CD4-positive, alpha-beta T cell treated with Interleukin-4 for 1 hour (primary cell): ENCODE measurements at regions not wholly inside any gene's neighbourhood (a gene's known extent, or its start where the extent isn't known, plus 50 kb on each side); places are given as distances from the start of the nearest gene placed in this dataset.
"Not testable (repeated sequence)": the region's sequence is repeated elsewhere in the genome, so short reads cannot be mapped to it uniquely, and the experiment has no call there.

ENCODE experiments used
- DNase-seq, 2 donors: peaks; one replicate each; pipeline ENCODE4 v3.0.0-alpha.2; 2020 to 2022

DNA sequence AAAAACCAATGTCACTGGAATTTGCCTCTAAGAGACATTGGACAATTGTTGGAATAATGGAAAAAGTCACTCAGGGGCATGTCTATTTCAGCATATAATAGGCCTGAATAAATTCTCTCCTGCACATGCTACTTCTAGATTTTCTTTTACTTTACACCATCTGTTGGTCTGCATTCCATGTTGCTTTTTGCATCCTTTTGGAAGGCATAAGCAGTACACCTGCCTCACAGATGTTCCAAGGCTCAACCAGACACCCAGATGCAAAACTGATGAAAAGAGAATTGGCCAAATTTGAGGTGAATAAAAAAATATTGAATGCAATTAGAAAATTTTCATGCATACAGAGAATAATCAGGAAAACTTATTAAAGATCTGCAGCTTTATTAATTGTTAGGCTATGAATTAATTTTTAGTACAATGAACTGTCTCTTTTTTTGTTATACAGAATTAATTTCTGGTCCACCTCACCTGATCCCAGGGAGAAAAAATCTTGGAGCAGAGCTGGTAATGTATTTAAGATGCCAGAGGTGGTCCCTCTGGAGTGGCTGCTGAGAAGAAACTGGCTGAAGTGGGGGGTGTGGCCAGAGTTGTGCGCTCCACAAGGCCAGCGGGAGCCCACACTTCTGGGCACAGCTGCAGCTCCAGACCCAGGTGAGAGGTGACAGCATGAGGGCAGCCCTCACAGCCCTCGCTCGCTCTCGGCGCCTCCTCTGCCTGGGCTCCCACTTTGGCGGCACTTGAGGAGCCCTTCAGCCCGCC is 778.6 kb downstream of the CDH11 start:
- no peak for DNase-seq

DNA sequence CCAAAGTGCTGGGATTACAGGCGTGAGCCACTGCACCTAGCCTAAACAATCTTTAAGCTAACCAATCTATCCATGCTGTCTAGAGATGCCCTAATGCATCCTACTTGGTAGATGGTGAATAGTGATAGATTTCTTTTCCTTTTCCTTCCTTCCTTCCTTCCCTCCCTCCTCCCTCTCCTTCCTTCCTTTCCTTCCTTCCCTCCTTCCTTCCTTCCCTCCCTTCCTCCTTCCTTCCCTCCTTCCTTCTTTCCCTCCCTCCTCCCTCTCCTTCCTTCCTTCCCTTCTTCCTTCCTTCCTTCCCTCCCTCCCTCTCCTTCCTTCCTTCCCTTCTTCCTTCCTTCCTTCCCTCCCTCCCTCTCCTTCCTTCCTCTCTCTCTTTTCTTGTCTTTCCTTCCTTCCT is 780.5 kb downstream of the CDH11 start:
- not testable (repeated sequence) for DNase-seq

DNA sequence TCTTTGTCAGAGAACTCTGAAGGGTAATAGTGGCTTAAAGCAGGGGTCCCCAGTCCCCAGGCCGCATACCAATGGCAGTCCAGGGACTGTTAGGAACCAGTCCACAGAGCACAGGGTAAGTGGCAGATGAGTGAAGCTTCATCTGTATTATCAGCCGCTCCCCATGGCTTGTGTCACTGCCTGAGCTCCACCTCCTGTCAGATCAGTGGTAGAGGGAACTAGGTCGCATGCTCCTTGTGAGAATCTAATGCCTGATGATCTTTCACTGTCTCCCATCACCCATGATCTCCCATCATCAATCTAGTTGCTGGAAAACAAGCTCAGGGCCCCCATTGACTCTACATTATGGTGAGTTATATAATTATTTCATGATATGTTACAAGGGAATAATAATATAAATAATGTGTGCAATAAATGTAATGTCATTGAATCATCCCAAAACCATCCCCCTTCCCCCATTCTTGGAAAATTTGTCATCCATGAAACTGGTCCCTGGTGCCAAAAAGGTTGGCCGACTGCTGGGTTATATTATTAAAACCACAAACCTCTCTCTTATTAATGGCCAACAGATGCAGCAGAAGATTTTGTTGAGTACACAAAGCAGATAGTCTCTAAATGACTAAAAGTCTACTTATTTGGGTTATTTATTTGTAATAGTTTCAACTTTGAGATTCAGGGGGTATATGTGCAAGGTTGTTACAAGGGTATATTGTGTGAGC is 782.7 kb downstream of the CDH11 start:
- DNase-seq: no peak

DNA sequence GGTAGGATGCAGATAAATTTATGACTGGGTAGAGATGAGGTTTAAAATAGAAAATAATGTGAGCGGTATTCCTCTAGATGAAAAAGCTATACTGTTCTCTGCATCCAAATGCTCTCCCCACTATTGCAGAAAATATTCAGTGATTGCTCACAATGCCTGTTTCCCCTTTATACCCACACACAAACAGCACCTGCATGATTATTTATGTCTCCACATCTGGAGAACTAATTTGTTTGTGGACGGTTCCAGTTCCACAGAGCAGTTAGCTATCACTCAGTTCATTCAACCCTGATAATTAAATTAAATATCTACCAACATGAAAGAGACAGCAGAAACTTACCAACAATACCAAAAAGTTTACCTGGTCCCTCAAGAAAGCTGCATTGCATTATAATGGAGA is 800.0 kb downstream of the CDH11 start:
- DNase-seq: no peak

DNA sequence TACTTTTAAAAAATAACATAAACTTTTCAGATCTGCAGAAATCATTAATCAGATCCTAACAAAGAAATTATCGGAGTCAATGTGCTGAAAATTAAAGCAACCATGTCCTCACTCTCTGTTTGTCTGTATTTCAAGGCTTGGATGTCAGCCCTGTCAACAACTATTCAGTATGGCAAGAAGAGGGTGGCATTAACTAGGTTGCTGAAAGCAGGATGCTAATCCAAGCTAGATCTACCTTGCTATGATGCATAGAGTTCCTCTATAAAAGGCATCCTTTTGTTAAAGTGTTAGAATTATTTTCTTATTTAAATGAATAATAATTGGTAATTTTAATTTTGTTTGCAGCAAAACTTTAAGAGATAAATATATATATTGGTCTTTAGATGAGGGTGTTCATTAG is 800.8 kb downstream of the CDH11 start:
- DNase-seq: no peak

DNA sequence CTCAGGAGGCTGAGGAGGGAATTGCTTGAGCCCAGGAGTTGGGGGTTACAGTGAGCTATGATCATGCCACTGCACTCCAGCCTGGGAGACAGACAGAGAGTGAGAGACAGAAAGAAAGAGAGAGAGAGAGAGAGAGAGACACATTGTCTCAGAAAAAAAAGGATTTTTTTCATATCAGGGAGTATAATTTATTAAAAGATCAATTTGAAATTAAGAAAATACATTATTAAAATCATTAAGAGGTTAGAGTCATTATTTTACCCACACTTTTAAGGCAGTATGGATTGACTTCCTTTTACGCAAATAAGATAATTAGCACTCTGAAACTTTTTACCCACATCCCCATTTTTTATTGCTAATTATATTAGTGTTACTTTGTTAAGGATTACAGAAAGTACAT is 804.3 kb downstream of the CDH11 start:
- DNase-seq: no peak

DNA sequence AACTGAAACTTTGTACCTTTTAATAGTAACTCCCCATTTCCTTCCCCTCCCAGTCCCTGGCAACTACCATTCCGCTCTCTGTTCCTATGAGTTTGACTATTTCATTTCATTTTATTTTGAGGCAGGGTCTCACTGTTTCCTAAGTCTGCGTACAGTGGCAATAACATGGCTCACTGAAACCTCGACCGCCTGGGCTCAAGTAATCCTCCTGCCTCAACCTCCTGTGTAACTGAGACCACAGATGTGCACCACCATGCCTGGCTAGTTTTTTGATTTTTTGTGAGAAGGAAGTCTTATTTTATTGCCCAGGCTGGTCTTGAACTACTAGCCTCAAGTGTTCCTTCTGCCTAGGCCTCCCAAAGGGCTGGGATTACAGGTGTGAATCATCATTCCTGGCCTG is 808.1 kb downstream of the CDH11 start:
- no peak for DNase-seq

DNA sequence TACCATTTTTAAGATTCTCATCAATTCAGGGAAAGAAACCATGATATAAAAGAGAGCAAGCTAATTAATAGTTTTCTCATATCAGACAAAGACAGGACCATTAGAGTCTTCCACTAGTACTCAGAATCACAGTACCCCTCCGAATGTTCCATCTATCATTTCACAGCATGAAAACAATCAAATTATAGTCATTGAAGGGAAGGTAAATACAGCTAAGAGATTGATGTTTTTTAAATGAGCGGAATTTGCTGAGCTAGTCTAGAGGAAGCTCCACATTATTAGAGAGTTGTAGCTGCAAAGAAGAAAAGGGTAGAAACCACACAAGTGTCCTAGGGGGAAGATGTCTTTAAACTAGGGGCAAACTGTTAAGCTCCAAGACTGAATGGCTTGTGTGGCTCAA is 808.9 kb downstream of the CDH11 start:
- DNase-seq: no peak

DNA sequence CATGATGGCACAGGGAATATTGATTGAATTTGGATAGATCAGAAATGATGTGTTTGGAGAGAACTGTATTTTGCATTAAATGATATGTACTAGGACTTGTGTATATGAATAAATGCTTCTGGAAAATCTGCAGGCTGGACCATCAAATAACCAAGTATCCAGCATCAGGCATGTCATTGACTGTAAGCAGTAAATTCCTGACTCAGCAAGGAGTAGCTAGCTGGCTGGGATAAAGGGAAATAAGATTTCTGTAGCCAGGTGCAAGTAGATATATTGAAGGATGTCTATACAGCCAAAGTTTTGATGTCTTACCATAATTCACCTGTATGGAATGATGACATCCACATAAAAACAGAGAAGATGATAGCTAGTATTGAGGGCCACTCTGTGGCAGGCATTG is 809.6 kb downstream of the CDH11 start:
- no peak for DNase-seq

DNA sequence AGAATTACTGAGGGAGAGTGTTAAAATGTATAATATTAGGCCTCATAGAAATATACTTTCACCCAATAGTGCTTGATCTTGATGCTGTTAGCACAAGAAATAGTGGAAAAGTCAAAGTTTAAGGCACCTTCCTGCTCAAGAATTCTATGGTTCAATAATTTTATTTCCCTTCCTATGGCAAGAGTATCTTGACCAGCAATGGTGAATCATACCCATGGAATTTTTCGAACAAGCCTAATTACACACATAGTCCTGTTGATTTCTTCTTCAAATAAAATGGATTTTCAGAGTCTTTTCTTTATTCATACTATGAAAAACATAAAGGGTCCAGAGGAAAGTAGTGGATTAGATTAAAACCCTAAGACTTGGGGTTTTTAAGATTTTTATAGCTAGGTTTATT is 810.6 kb downstream of the CDH11 start:
- DNase-seq: no peak

DNA sequence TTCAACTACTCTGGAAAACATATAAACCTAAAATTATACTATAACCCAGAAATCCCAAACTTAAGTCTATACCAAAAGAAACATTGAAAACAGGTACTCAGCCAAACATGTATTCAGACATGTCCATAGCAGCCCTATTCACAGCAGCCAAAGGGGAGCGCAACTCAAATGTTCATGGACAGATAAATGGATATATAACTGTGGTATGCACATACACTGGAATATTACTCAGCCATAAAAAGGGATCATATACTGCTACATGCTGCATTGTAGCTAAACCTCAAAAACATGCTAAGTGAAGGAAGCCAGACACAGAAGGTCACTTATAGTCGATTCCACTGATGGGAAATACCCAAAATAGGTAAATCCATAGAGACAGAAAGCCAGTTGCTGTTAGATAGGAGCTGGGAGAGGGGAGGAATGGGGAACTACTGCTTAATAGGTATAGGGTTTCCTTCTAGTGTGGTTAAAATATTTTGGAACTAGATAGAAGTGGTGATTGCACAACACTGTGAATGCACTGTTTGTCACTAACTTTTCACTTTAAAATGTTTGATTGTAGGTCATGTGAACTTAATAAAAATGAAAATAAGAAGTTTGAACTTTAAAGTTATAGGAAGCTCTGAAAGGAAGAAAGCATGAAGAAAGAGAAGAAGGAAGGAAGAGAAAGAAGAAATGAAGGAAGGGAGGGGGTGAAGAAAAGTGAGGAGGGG is 812.3 kb downstream of the CDH11 start:
- DNase-seq: no peak

DNA sequence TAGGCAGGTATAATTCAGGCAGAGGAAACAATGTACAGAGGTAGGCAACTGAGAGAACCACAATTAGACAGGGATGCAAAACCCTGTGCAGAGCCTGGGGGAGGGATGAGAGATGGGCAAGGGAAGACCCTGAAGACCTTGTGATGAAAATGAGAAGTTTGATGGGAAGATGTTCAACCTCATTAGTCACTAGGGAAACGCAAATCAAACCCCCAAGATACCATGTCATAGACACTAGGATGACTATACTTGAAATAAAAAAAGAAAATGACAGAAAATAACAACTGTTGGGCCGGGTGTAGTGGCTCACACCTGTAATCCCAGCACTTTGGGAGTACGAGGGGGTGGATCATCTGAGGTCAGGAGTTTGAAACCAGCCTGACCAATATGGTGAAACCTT is 813.1 kb downstream of the CDH11 start:
- no peak for DNase-seq

DNA sequence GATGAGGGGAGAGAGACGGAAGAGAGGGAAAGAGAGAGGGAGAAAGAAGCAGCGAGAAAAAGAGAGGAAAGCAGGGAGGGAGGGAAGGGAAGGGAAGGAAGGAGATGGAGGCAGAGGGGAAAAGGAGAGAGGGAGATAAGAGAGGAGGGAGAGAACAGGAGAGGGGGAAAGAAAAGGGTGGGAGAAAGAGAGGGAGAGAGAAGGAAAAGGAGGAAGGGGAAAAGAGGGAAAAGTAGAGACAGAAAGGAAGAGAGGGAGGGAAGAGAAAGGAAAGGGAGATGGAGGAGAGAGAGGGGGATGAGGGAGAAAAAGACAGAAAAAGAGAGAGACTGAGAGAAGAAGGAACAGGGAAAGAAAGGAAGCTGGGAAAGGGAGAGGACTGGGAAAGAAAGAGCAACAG is 814.4 kb downstream of the CDH11 start:
- no peak for DNase-seq

DNA sequence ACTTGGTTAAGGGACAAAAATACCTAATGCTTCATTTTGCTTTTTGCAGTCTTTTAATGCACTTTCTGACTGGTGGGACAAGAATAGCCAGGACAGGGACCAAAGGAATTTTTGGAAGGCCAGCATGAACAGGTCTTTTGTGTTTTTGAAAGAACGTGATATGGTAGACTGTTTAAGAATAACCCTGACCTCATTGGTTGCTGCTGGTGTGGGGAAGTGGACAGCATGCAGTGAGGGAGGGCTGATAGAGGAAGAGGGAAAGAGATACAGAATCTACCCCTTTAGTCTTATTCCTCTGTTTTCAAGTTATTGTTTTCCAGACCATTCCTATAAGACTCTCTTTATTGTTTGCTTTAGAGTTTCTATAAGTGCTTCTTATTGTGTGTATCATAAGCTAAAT is 816.2 kb downstream of the CDH11 start:
- no peak for DNase-seq

DNA sequence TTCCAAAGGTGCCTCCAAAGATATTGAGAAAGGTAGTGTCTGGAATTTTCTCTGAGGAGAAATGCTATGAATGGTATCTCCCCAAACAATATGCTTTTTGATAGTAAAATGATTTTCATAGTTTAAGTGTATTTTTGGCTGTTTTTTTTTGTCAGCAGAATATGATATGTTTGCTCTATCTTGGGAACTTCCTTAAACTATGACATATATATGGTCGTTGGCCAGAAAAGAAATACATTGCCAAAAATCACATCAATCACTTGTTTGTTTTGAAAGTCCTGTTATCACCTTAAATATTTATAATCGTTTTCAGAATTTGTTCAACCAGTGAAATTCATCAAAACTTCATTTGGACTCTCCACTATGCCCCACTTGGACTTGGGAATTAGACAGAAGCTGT is 816.9 kb downstream of the CDH11 start:
- no peak for DNase-seq

DNA sequence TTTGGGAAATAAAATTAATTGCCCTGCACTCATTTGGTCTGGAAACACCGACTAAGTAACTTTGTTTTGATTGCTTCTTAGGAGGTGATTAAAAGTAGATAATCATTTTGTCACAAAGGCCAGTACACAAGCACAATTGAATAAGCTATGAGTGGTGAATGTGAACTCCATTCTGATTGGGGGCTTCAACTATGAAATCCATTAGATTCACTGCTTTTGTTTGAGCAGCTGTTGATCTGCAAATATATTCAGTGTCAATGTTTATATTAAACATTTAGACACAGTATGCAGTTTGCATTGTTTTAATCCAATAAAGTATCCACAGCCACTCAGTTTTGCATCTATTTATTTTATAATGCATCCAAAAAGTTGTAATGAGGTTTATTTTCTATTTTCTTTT is 817.5 kb downstream of the CDH11 start:
- no peak for DNase-seq

DNA sequence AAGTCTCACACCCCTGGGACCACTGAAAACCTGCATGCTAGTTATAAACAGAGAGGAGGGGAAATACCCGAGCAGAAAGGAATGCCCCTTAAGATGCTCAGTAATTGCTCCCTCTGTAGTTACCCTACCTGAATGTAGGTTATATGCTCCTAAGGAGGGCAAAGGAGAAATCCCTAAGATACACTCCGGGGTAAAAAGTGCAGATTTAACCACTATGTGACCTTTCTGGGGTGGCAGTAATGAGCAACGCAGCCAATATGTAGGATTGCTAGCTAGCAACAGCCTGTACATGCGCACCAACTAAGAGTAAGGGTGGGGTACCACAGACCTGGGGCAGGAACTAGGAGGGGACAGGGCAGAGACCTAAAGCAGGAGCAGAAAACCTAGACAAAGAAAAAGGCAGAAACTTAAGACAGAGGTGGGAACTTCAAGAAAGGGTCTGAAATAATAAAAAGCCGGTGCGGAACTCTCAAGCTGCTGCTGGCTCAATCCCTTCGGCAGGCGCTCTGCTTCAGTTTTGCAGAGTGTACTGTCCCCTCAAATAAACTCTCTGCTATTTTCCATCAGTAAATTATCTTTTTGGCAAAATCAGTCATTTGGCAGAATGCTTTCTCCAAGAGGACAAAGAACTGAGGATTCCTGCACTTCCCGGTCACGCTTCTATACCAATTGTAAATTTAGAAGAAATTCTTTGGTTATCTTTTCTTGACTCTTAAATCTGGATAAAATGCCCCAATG is 823.8 kb downstream of the CDH11 start:
- DNase-seq: no peak

DNA sequence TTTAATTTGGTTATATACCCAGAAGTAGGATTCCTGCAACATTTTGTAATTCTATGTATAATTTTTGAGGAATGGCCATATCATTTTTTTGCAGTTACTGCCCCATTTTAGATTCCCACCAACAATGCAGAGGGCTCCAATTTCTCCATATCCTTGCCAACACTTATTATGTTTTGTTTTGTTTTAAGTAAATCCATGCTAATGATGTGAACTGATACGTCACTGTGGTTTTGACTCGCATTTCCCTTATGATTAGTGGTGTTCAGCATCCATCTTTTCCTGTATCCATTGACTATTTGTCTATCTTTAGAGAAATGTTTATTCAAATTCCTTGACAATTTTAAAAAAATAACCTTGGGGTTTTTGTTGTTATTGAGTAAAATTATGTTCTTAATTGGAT is 826.4 kb downstream of the CDH11 start:
- DNase-seq: no peak

DNA sequence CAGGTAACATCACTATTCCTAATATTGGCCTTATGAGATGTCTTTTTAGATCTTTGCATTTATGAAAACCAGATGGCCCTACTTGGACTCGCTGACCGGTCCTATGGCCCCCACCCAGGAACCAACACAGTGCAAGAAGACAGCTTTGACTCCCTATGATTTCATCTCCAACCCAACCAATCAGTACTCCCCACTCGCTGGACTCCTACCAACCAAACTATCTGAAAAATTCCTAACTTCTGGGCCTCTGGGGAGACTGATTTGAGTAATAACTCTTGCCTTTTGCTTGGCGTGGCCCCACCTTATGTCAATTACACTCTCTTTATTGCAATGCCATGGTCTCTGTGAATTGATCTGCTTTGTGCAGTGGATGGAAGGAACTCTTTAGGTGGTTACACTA is 828.9 kb downstream of the CDH11 start:
- DNase-seq: no peak

DNA sequence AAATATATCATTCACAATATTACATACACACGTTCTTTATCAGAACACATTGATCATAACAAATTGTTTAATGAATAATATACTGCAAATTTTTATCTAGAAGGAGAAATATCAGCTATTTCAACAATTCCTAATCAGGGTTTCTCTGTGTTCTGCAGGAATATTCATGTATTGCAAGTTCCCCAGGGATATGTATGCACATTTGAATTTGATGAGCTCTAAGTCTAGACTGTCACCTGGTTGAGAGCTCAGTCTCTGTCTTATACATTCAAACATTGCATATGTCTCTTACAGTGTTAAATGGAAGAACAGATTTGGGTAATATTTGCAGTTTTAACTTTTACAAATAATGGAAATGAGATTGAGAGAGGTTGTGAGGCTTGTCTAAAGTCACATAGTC is 829.7 kb downstream of the CDH11 start:
- no peak for DNase-seq

DNA sequence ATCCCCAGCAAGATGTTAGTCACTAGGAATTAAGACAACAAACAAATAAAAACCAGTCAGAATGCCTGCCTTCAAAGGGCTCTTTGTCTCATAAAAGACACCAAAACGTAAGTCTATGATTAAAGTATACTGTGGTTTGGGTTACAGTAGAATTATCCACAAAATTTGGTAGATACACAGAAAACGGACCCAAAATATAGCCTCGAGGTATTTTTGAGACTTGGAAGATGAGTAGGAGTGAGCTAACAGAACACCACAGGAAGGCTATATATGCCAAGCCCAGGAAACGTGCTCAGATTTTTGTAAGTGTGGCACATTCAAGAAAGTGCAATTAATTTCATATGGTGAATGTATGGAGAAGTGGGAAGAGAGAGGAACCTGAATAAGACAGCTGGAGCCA is 831.4 kb downstream of the CDH11 start:
- no peak for DNase-seq

DNA sequence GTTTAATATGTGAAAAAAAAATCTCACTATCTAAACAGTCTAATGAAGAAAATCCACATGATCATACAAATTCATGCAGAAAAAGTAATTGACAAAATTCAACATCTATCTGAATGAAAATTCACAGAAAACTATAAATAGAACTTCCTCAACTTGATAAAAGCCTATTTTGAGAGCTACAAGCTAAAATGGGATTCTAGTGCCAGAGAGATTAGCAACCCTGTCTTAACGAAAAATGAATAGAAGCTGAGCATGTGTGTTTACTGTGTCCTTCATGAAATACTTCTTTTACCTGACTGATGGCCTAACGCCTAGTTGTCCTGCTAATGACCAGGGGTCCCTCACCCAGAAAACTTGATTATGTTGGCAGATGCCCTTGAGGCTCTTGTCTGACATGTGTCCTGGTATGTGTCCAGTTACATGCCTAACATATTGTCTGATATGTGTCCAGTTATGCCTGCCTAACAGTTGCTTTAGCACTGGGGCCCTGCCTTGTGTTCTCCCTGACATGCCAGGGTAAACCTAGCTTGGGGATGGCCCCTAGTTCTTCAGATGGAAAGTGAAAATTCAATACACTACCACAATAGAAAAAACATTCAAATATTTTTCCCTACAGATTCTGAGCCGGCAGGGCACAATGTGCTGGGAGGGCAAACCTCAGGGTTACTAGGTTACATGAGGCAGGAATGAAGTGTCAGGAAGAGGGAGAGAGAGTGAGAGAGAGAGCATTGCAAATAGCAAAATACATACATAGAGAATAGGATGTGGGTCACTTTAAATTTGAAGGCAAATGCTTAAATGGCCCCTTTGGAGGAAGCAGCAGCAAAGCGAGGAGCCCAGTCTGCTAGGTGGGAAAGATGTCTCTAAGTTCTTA is 834.0 kb downstream of the CDH11 start:
- no peak for DNase-seq
